ENCODE measurements at regions not wholly inside any gene's neighbourhood (a gene's known extent, or its start where the extent isn't known, plus 50 kb on each side); places are given as distances from the start of the nearest gene placed in this dataset.

- TF ChIP-seq CTCF (IDR thresholded peaks at IDR 0.05; ENCODE audit: unreplicated experiment) = no peak
- Mint-ChIP-seq H3K36me3 (ENCODE audit: low read depth, unreplicated experiment) (peaks cover 4% of the 10 kb centered on the region), H3K4me1 (ENCODE audit: unreplicated experiment) (no peaks in the 10 kb centered on the region), H3K27me3 (ENCODE audit: unreplicated experiment) (peaks cover 3% of the 10 kb centered on the region), H3K9me3 (ENCODE audit: unreplicated experiment) (no peaks in the 10 kb centered on the region), H3K27ac (ENCODE audit: unreplicated experiment) (no peak overlapping the region), H3K4me3 (ENCODE audit: unreplicated experiment) (no peak overlapping the region)
- no peak for DNase-seq (ENCODE audit: low spot score)
These were observed 668.3 kb downstream of the UQCRFS1 start for GRCh38 chr19:28544451-28545261.

GRCh38 chr19:28543244-28543776, 669.6 kb downstream of the UQCRFS1 start:
- no peak for DNase-seq (ENCODE audit: low spot score)
- Mint-ChIP-seq H3K9me3 (ENCODE audit: unreplicated experiment) (no peaks in the 10 kb centered on the region), H3K27ac (ENCODE audit: unreplicated experiment) (no peak overlapping the region), H3K4me1 (ENCODE audit: unreplicated experiment) (no peaks in the 10 kb centered on the region), H3K27me3 (ENCODE audit: unreplicated experiment) (peaks cover 3% of the 10 kb centered on the region), H3K36me3 (ENCODE audit: low read depth, unreplicated experiment) (peaks cover 4% of the 10 kb centered on the region), H3K4me3 (ENCODE audit: unreplicated experiment) (no peak overlapping the region)
- TF ChIP-seq CTCF (IDR thresholded peaks at IDR 0.05; ENCODE audit: unreplicated experiment) = no peak

- Mint-ChIP-seq H3K27ac (ENCODE audit: unreplicated experiment) (no peak overlapping the region), H3K4me1 (ENCODE audit: unreplicated experiment) (no peaks in the 10 kb centered on the region), H3K27me3 (ENCODE audit: unreplicated experiment) (peaks cover 3% of the 10 kb centered on the region), H3K9me3 (ENCODE audit: unreplicated experiment) (no peaks in the 10 kb centered on the region), H3K36me3 (ENCODE audit: low read depth, unreplicated experiment) (peaks cover 4% of the 10 kb centered on the region), H3K4me3 (ENCODE audit: unreplicated experiment) (no peak overlapping the region)
- no peak for DNase-seq (ENCODE audit: low spot score)
- TF ChIP-seq CTCF (IDR thresholded peaks at IDR 0.05; ENCODE audit: unreplicated experiment) = no peak
These were observed 670.3 kb downstream of the UQCRFS1 start for GRCh38 chr19:28542394-28543243.

GRCh38 chr19:28541602-28542393, 671.2 kb downstream of the UQCRFS1 start:
- Mint-ChIP-seq H3K4me1 (ENCODE audit: unreplicated experiment) (no peaks in the 10 kb centered on the region), H3K36me3 (ENCODE audit: low read depth, unreplicated experiment) (peaks cover 3% of the 10 kb centered on the region), H3K4me3 (ENCODE audit: unreplicated experiment) (no peak overlapping the region), H3K27ac (ENCODE audit: unreplicated experiment) (no peak overlapping the region), H3K27me3 (ENCODE audit: unreplicated experiment) (peaks cover 3% of the 10 kb centered on the region), H3K9me3 (ENCODE audit: unreplicated experiment) (no peaks in the 10 kb centered on the region)
- TF ChIP-seq CTCF (IDR thresholded peaks at IDR 0.05; ENCODE audit: unreplicated experiment) = no peak
- no peak for DNase-seq (ENCODE audit: low spot score)
